DMS153 treated with DMSO at 0.1 percent for 48 hours (cell line): ENCODE measurements at regions not wholly inside any gene's neighbourhood (a gene's known extent, or its start where the extent isn't known, plus 50 kb on each side); places are given as distances from the start of the nearest gene placed in this dataset.

Experiments
- DNase-seq: peaks from one replicate; lab custom pipeline; 2025; ENCODE audit not compliant: unreplicated experiment; lab: John Stamatoyannopoulos, UW

DNA sequence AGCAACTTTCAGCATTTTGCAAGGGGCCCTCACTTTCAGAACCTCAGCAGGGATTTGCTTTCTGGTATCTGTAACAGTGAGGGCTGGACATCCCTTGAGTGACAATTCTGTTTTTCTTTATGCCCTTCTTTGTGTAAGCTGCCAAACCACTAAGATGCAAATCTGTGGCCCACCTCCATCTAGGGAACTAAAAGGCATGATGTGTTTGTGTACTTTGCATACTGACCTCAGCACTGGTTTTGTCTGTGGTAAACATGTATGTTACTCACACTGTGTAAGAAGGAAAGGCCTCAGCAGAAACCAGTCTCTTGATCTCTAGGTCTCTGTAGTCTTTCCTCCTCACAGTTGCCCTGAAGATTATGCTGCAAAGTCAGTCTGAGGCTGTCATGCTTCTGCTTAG is 396.6 kb upstream of the DYNLRB2 start:
- DNase-seq, result no peak

DNA sequence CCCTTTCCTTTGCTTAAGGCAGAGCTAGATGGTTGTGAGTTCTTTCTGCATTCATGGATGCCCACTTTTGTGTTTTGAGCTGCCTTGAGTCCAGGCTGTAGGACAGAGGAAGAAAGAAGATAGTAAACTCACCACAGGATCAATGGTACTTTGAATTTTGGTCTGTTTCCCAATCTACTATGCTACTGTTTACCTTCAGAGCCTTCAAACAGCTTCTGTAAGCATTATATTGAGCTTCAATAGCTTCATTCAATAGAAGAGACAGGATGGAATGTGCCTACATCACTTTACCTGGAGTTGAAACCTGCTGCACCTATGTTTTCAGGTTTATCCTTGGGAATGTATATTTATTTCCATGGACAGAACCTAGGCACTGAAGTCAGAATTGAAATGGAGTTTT is 397.9 kb upstream of the DYNLRB2 start:
- no peak for DNase-seq

DNA sequence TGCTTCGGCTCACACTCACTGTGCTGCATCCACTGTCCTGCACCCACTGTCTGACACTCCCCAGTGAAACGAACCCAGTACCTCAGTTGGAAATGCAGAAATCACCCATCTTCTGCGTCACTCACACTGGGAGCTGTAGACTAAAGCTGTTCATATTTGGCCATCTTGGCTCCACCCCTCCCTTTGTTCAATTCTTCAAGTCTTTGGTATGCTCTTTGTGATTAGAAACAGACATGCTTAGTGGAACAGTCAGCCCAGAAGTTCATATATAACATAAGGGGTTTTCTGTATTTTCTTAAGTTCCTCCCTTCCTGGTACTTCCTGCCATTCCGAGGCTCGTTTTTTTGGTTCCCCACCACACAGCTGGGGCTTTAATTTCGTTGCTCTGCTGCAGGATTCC is 398.5 kb upstream of the DYNLRB2 start:
- DNase-seq, result no peak

DNA sequence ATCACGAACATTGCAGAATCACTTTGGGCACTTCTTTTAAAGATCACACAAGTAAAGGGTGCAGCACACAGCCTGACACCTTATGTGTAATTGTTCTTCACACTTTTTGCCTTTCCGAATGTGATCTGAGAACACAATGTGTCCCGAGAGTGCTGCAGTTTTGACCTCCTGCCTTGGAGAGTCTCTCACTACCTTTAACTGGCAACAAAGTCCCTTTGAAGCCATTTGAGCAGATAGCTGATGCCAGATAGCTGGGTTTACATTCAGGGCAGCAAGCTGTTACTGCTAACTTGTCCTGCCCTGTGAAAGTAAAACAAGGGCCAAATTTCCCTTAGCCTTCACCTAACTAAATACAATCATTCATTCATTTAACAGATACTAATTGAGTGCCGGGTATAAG is 411.0 kb upstream of the DYNLRB2 start:
- DNase-seq, result no peak

DNA sequence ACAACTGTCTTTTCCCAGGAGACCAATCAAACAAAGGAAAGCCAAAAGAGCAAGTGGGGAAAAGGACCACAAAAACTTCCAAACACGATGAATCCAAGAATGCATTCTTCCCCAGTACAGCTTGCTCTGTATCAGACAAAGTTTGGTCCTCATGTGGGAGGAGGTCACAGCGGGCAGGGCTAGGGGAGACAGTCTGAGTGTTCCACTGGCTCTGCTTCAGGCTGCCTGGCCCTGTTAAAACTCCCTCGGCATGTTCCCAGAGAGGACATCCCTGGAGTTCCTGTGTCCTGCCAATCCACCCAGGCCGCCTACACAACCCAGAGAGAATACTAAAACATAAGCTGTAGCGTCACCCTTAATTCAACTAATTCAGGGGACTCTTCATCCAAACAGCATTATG is 415.1 kb upstream of the DYNLRB2 start:
- DNase-seq, result no peak

DNA sequence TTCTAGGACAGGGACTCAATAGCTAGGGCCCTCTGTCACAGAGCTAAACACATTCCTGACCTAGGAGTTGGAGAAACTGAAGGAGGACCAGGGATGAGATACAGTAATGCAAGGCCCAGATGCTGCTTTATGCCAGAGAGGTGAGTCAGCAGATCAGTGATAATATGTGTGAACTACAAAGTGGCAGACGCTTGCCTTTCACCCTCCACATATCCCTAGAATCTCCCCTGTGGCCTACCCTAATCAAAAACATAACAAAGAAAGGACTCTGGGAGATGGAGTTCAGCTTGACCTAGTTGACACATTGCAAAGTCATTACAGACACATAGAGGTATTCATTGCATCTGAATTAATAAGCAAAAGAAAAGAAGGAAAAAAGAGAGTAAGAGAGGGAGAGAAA is 417.6 kb upstream of the DYNLRB2 start:
- DNase-seq, result no peak

DNA sequence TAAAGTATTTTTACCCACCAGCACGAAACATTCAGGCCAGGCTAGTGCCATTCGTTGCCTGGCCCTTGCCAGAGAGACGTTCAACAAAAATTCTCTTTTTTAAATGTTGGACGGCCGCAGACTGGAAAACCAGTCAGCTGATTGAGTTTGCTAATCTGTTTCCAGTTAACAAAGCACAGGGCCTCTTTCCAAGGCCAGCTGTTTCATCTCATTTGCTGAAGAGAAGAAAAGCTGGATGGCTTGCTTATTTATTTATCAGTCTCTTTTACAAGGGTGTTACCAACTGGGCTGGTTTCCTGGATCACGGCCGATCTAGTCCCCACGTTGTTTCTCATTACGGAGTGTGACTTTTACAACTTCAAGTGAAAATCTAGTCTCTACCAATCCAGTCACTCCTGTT is 418.7 kb upstream of the DYNLRB2 start:
- peak; percentile 16 for DNase-seq

DNA sequence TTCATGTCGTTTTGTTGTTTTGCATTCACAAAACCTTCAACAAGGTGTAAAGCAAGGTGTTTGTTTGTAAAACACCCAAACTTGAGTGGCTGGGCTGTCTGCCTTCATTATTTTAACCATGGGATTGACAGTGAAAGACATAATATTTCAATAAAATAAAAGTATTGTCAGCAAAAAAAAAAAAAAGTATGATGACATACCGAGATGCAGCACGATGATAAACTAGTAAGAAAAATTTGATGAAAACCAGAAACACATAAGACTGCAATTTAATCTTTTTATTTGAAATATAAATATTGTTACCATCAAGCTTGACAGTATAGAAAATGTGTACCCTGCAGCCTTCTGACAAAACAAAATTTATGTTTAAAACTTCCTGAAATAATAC is 419.3 kb upstream of the DYNLRB2 start:
- DNase-seq, result no peak

DNA sequence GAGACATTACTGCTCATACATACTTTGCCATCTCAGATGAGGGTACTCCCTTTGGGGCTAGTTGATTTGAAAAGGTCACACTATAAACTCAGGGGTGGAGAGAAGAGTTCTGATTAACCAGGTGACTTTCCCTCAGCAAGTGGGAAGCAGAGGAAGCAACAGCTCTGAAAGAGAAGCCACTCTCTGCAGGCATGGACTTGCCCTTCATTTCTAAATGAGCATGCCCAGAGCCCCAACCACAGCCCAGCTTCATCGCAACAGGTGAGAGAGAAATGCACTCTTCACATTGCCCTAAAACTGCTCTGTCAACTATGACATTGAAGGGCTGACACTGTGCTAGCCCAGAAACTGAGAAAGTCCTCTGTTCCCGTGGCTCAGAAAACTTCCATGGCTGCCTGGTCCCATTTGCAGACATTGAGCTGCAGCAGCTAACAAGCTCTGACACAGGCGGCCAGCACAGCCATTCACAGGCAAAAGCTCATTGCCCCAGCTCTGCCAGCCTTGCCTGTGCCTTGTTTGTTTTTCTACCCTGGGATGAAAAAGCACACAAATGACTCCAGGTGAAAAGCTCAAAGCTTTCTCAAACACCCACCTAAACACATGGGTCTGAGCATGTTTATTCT is 419.8 kb upstream of the DYNLRB2 start:
- peak; percentile 48 for DNase-seq

DNA sequence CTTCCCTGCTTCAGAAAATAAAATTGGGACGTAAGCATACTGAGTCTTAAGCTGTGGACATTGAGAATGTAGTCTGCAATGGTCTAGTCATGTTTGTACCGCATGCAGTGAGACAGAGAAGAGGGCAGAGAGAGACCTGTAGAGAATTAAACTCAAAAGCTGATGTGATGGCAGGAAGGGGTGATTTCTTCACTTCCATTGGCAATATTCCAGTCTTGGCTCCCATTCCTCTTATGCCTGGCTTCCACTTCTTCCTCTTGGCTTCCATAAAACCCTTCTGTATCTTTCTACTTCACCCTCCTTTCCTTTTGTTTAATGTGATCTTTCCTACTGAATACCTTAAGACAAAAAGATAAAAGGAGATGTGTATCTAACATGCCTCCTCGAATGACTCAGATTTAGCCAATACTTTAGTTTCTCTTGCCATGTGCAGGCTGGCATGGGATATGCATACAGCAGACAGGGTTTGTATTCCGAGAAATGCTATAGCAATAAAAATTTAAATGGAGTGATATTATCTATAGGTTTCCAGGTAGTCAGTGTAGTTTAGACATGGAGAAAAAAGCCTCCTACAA is 423.1 kb upstream of the DYNLRB2 start:
- no peak for DNase-seq

DNA sequence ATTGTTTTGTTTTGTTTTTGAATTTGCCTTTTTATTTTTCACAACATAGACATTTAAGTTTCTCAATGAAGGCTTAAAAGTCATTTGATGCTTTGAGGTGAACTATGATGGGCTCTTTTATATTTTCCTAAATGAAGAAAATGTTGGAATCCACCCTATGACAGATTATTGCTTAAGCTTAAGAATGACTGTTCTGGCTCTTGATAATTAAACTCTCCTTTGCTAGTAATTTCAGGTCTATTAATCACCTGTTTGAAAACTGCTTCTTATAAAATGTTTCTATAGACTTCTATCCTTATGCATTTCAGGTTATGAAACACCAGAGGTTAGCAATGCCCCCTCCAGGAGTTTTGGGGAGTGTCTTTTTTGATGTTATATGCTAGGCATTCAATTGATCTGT is 424.1 kb upstream of the DYNLRB2 start:
- DNase-seq, result no peak

DNA sequence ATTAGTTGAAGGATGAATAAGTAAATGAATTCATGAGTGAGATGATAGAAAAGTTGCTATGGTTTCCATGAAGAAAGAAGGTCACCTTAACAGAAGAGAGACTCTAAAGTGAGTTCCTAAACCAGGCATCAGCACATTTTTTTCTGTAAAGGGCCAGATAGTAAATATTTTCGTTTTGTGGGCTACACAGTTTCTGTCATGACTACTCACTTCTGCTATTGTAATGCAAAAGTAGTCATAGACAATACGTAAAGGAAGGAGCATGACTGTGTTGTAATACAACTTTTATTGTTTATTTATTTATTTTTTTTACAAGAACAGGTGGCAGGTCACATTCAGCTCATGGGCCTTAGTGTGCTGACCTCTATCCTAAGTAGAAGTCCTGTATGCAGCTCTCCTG is 426.1 kb upstream of the DYNLRB2 start:
- DNase-seq, result no peak

DNA sequence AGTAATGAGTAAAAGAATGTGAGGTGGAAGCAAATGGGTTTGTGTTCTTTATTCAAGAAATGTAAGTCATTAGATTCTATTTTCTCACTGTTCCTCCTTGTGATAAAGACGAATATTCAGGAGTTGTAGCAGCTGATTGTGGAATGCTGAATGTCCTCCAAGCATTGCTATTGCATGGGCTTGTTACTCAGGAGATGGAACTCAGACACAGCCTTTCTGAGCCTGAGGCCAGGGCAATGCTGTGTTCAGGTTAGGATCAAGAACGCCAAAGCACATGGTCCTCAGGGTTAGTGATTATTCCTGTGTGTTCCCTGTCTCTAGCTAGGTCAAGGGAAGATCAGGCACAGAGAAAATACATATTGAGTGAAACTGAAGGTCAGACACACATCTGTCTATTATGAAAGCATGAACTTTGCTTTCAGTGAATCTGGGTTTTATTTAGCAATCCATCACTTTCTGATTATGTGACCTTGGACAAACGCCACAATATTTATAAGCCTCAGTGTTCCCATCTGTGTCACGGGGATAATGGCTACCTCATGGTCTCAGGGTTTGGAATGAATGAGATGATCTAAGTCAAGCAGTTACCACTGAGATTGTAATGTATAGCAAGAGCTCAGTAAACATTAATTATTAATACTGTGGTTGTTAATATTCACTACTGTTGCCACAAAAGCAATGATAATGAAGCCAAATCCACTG is 426.8 kb upstream of the DYNLRB2 start:
- DNase-seq, result no peak

DNA sequence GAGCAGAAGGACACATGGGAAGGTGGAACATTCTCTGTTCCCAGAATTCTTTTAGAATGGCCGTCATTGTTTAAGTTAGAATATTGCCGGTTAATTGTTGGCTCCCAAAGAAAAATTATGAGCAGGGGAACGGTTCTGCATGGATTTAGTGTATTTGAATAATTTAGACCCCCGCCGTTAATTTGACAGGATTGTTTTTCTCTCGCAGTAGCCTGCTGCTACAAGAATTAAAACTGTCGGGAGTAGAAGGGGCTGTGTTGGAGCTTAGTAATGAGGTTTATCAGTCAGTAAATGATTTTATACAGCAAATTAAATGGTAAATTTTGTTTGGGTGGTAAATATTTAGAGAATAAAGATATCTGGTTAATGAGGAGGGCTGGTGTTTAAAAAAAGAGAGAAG is 431.2 kb upstream of the DYNLRB2 start:
- DNase-seq, result no peak

DNA sequence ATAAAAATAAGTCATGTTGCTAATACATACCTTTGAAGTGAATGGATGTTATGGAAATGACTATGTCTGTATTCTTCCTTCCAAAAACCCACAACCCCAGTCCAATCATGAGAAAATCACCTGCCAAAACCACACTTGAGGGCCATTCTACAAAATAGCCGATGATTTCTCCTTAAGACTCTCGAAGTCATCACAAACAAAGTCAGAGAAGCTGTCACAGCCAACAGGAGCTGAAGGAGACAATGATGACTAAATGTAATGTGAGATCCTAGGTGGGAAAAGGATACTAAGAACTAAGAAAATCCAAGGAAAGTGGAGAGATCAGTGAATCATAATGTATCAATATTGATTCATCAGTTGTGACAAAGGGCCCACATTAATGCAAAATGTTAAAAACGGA is 432.9 kb upstream of the DYNLRB2 start:
- DNase-seq, result no peak

DNA sequence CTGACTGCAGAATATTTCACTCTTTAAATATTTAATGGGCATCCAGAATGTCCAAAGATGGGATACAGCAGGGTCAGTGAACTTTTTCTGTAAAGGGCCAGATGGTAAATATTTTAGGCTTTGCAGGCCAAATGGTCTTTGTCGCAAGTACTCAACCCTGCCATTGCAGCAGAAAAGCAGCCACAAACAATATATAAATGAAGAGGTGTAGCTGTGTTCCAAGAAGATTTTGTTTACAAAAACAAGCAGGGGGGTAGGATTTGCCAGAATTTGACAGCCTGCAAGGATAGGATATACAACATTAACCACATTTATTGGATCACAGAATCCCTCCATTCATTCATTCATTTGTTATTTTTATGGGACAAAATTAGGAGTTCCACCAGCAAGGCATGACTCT is 435.0 kb upstream of the DYNLRB2 start:
- no peak for DNase-seq

DNA sequence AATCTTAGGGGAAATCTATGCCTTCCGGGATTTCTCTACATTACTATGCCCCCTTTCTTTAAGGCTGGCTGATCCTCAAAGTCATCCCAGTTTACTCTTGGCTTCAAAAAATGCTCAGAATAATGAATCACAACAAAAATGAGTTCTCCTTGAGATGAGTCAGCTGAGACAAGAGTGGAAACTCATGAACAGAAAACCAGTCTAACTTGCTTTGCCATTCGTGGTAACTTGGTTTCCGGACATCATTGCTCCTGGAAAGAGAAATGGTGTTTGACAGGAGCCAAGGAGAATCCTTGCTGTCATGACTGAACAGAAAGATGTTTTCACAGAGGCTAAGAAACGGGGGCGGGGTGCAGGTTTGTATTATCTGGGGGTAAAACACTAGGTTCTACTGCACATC is 435.6 kb upstream of the DYNLRB2 start:
- no peak for DNase-seq

DNA sequence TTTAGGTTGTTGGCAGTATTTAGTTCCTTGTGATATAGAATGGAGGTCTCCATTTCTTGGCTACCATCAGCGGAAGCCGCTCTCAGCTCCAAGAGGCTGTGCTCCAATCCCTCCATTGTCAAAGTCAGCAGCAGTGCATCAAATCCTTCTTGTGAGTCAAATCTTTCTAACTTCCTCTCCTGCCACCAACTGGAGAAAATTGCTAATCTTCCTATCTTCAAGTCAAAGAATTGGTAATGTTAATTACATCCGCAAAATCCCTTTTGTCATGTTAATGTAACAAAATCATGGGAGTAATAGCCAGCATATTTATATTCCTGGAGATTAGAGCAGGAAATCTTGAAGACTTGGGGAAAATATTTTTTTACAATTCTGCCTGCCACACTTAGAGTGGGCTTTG is 436.4 kb upstream of the DYNLRB2 start:
- DNase-seq, result no peak

DNA sequence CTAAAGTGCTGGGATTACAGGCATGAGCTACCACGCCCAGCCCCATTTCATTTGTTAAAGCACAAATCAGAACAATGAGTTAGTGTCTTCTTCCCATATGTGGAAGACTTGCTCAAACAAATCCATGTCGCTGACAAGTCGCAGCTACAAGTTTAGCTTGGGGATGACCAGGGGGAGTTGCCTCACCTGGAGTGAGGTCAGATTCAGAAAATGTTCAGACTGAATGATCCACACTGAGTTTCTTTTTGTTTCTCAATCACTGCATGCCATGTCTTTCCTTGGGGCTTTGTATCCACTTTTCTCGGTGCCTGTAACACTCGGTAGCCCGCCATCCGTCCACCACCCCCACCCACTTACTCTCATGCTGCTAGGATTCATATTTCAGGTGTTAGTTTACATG is 437.3 kb upstream of the DYNLRB2 start:
- DNase-seq, result no peak

DNA sequence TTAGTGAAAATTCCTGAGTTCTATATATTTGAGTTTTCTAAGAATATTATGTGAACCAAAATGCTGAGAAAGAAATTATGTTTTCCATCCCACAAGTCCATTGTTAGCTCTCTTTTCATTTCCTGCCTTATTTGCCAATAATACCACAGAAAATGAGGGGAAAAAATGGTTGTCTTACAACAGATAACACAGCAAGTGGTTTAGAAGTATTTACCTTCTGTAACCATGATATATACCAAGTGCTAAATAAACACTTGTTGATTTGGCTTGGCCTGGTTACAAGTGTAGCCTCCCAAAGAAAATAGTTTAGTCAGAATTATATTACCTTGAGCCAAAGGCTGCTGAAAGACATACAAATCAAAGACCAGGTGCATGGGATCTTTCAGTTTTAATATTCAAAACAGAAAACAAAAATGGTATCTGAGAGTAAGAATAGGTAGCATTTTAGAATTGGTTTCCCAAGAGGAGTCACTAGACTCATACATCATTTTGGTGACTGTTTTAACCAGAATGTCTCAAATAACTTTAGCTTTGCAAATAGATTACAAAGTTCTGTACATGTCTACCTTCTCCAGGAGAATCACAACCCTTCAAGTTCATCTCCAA is 439.8 kb upstream of the DYNLRB2 start:
- no peak for DNase-seq

DNA sequence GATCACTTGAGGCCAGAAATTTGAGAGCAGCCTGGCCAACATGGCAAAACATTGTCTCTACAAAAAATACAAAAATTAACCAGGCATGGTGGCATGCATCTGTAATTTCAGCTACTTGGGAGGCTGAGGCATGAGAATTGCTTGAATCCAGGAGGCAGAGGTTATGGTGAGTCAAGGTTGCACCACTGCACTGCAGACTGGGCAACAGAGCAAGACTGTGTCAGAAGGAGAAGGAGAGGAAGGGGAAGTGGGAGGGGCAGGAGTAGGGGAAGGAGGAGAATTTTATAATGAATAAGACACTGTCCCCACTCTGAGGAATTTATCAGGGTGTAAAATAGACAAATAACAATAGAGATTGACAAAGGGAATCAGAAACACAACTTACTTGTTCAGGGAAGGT is 440.6 kb upstream of the DYNLRB2 start:
- DNase-seq, result no peak

DNA sequence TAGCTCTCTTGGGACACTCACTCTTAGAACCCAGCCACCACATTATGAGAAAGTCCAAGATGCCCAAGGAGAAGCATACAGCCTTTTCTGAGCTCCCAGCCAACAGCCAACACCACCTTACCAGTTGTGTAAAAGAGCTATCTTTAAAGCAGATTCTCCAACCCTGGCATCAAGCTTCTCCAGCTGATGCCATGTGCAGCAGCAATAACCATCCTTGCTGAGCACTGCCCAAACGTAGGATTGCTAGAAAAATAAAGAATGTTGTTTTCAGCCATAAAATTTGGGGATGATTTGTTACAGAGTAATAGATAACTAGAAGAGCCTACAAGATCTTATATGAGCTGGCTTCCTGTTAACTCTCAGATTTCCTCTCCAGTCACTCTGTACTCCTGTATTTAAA is 443.7 kb upstream of the DYNLRB2 start:
- DNase-seq, result no peak
